ENCODE measurements at regions not wholly inside any gene's neighbourhood (a gene's known extent, or its start where the extent isn't known, plus 50 kb on each side); places are given as distances from the start of the nearest gene placed in this dataset.

GRCh38 chr5:32869216-32869615, 158.1 kb downstream of the NPR3 start:
- TF ChIP-seq, protein P1, sequence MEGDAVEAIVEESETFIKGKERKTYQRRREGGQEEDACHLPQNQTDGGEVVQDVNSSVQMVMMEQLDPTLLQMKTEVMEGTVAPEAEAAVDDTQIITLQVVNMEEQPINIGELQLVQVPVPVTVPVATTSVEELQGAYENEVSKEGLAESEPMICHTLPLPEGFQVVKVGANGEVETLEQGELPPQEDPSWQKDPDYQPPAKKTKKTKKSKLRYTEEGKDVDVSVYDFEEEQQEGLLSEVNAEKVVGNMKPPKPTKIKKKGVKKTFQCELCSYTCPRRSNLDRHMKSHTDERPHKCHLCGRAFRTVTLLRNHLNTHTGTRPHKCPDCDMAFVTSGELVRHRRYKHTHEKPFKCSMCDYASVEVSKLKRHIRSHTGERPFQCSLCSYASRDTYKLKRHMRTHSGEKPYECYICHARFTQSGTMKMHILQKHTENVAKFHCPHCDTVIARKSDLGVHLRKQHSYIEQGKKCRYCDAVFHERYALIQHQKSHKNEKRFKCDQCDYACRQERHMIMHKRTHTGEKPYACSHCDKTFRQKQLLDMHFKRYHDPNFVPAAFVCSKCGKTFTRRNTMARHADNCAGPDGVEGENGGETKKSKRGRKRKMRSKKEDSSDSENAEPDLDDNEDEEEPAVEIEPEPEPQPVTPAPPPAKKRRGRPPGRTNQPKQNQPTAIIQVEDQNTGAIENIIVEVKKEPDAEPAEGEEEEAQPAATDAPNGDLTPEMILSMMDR (IDR thresholded peaks at IDR 0.05) = no peak
- TF ChIP-seq ELK1 (IDR thresholded peaks at IDR 0.05; ENCODE audit: low read depth, low read length) (no peak), POLR2AphosphoS2 (conservative IDR thresholded peaks at IDR 0.05; ENCODE audit: low read length) (no peak), RNF2 (IDR thresholded peaks at IDR 0.05; ENCODE audit: borderline replicate concordance, low read depth) (no peak), MAZ (IDR thresholded peaks at IDR 0.05; ENCODE audit: borderline replicate concordance, low read depth, low read length) (no peak), CHD4 (IDR thresholded peaks at IDR 0.05; ENCODE audit: borderline replicate concordance) (no peak)
- TF ChIP-seq, protein P2, sequence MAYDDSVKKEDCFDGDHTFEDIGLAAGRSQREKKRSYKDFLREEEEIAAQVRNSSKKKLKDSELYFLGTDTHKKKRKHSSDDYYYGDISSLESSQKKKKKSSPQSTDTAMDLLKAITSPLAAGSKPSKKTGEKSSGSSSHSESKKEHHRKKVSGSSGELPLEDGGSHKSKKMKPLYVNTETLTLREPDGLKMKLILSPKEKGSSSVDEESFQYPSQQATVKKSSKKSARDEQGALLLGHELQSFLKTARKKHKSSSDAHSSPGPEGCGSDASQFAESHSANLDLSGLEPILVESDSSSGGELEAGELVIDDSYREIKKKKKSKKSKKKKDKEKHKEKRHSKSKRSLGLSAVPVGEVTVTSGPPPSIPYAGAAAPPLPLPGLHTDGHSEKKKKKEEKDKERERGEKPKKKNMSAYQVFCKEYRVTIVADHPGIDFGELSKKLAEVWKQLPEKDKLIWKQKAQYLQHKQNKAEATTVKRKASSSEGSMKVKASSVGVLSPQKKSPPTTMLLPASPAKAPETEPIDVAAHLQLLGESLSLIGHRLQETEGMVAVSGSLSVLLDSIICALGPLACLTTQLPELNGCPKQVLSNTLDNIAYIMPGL (CRISPR knock-in tag; IDR thresholded peaks at IDR 0.05; ENCODE audit: borderline replicate concordance) = no peak

Measured in A549 (cell line).